Epithelial cell of proximal tubule (primary cell): ENCODE measurements at regions not wholly inside any gene's neighbourhood (a gene's known extent, or its start where the extent isn't known, plus 50 kb on each side); places are given as distances from the start of the nearest gene placed in this dataset.
A peak's percentile ranks its signal among the peaks of the same experiment; 100 is the strongest.
"Not testable (repeated sequence)": the region's sequence is repeated elsewhere in the genome, so short reads cannot be mapped to it uniquely, and the experiment has no call there.

Source experiments
- DNase-seq: peaks from one replicate; pipeline ENCODE4 v3.0.0-alpha.2; 2011; ENCODE audit warnings: low read depth
- H3K4me3 ChIP-seq: 2 replicates; pipeline ENCODE4 v1.5.1; 2011; ENCODE audit warnings: low read depth, mild to moderate bottlenecking, low read length
- TF ChIP-seq, protein P1 (sequence below): conservative IDR thresholded peaks from 2 replicates; pipeline ENCODE4 v1.5.1; 2012; ENCODE audit warnings: low read depth, mild to moderate bottlenecking, low read length

DNA sequence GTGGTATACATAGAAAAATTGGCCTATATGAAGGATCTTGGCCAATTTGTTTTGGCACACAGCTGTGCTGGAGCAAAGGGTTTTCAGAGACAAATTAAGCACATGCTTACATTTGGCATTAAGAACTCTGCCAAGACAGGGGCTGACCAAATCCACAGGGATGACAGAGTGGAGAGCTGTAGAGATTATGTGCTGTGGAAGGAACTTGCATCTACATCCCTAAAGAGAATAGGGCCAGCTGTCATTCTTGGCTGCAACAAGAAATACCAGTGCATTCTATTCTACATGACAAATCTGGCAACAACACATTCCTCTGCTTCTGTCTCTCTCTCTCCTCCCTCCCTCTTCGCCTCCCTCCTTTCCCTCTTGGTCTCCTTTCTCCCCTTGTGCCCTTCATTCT lies 75.6 kb downstream of the POM121L12 start:
- no peak overlapping the region for H3K4me3 ChIP-seq
- no peak for DNase-seq
- TF ChIP-seq, protein P1, sequence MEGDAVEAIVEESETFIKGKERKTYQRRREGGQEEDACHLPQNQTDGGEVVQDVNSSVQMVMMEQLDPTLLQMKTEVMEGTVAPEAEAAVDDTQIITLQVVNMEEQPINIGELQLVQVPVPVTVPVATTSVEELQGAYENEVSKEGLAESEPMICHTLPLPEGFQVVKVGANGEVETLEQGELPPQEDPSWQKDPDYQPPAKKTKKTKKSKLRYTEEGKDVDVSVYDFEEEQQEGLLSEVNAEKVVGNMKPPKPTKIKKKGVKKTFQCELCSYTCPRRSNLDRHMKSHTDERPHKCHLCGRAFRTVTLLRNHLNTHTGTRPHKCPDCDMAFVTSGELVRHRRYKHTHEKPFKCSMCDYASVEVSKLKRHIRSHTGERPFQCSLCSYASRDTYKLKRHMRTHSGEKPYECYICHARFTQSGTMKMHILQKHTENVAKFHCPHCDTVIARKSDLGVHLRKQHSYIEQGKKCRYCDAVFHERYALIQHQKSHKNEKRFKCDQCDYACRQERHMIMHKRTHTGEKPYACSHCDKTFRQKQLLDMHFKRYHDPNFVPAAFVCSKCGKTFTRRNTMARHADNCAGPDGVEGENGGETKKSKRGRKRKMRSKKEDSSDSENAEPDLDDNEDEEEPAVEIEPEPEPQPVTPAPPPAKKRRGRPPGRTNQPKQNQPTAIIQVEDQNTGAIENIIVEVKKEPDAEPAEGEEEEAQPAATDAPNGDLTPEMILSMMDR = no peak

DNA sequence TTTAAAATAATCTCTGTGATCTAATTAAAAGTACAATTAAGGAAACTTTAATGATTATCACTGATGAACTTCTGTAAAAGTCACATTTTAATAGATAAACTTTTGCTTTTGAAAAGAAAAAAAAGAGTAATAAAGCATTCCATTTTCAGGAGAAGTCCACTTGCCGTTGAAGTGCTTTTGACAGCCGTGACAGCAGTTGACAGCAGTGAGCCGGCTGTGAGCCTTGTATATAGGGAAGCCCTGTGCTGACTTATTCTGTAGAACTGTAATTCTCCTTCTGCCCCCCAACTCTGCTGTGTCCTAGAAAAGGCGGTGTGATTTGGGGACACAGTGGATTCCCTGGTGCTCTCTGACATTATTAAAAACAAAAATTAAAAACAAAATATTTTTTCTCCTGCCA lies 78.0 kb downstream of the POM121L12 start:
- H3K4me3 ChIP-seq = no peak overlapping the region
- TF ChIP-seq, protein P1 = no peak
- DNase-seq = no peak

DNA sequence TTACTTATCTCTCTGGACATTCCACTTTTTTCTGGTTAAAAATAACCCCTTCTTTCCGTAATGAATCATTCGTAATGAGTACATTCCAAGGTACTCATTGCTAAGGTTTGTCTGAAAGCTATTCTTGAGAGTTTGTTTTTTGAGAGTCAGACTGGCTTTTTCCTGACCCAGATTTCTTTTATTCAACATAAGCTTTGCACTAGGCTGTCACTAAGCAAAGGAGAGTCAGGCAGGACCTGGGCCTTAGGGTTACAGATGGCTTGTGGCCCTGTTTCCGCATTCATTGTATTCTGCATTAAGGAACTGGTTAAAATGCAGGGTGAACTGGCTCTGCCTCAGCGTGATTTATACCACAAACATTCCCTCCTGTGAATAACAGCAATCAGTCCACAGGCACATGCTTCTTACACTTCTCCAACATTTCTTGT lies 84.1 kb downstream of the POM121L12 start:
- DNase-seq = peak; percentile 55
- H3K4me3 ChIP-seq = no peak overlapping the region
- TF ChIP-seq, protein P1 = no peak

DNA sequence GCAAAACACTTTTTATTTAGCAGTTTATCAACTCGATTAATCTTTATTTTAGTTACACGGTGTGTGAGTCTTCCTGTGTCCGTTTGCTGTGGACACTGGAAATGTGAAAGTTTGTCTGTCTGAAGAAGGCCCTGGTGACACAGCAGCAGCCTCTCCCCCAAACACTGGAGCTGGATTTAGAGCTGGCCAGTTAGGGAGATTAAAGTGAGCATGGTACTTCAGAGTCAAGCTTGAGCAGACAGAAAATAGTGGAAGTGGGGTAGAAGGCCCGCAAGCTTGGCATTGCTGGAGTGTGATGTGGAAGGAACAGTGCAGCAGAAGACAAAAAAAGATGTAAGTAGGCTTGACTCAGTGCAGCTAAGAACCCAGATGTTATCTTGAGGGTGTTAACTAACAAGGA lies 85.9 kb downstream of the POM121L12 start:
- no peak overlapping the region for H3K4me3 ChIP-seq
- DNase-seq = no peak
- TF ChIP-seq, protein P1 = no peak

DNA sequence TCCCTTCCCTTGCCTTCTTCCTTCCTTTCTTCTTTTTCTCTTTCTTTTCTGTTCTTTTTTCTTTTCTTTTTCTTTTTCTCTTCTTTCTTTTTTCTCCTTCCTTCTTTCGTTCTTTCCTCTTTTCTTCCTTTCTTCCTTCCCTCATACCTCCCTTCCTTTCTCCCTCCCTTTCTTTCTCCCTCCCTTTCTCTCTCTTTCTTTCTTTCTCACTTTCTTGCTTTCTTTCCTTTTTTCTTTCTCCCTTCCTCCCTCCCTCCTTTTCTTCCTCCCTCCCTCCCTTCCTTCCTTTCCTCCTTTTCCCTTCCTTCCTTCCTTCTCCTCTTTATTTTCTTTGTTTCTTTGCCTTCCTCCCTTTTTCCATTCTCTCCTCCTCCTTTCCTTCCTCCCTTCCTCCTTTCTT lies 96.3 kb downstream of the POM121L12 start:
- no peak overlapping the region for H3K4me3 ChIP-seq
- TF ChIP-seq, protein P1 = no peak
- no peak for DNase-seq

DNA sequence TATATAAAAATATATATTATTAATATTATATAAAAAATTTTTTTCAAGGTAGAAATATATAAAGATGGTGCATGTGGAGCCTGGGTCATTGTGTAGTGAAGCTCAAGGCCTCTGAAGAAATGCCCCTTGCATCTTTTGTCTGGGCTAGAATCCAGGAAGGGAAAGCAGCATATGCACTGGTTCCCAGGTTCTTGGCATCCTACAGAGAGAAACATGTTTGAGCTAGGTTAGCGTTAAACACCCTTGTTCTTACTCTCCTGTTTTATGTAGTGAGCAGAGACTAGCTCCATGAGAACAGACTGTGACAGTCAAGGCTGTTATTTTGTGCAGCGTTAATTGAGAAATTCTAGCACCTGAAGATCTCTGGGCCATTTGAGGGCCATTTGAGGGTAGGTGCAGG lies 116.1 kb downstream of the POM121L12 start:
- no peak overlapping the region for H3K4me3 ChIP-seq
- TF ChIP-seq, protein P1 = no peak
- DNase-seq = no peak

DNA sequence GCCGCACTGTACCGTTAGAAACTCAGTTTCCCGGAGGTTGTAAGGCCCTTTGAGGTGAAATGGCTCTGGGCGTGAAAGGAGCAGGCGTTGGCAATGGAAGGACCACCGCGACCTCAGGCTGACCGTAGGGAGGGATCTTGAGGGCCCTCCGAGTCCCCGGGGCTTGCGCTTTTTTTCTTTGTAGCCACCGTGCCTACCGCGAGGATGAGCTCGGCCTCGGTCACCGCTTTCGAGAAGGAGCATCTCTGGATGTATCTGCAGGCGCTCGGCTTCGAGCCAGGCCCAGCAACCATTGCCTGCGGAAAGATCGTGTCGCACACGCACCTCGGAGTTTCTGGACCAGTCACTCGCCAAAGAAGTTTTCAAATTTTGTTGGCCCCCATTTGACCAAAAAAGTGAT lies 151.8 kb downstream of the POM121L12 start:
- H3K4me3 ChIP-seq, DNase-seq: not testable (repeated sequence)

DNA sequence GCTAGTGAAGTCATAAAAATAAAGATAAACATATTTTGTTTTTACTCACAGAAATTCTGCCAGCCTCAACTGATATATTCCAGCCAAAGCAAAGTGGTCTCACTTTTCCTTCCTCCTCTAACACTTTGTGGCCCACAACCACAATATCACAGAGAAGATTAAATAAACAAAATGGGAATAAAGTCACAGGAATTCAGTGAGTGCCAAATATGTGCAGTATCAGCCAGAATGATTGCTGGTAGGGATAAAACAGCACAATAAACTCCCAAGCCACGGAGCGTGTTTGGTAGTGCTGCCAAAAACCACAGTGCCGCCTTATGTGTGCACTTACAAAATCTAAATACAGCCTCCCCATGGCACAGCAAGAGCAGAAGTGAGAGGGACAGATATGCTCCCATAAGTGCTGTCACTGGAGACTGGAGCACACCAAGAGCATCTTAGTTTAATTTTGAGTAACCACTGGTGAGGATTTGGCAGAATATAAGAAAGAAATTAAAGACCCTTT lies 155.8 kb downstream of the POM121L12 start:
- no peak for DNase-seq
- no peak overlapping the region for H3K4me3 ChIP-seq
- TF ChIP-seq, protein P1 = no peak
